ENCODE measurements at regions not wholly inside any gene's neighbourhood (a gene's known extent, or its start where the extent isn't known, plus 50 kb on each side); places are given as distances from the start of the nearest gene placed in this dataset.
"Not testable (repeated sequence)": the region's sequence is repeated elsewhere in the genome, so short reads cannot be mapped to it uniquely, and the experiment has no call there.

- Mint-ChIP-seq H3K27ac (ENCODE audit: unreplicated experiment) (no peak overlapping the region), H3K9me3 (no peaks in the 10 kb centered on the region), H3K27me3 (ENCODE audit: low read depth) (no peaks in the 10 kb centered on the region), H3K4me1 (no peaks in the 10 kb centered on the region), H3K4me3 (no peak overlapping the region), H3K36me3 (ENCODE audit: low read depth) (no peaks in the 10 kb centered on the region)
- TF ChIP-seq CTCF (conservative IDR thresholded peaks at IDR 0.05), result no peak
- no peak for DNase-seq (ENCODE audit: low read depth, low spot score)
Measured at GRCh38 chr21:18023157-18023556, 204.0 kb upstream of the C21orf91 start.

GRCh38 chr21:18007121-18007520 lies 188.0 kb upstream of the C21orf91 start:
- no peak for DNase-seq (ENCODE audit: low read depth, low spot score)
- H3K9me3 Mint-ChIP-seq, result no peaks in the 10 kb centered on the region
- no peaks in the 10 kb centered on the region for H3K36me3 Mint-ChIP-seq (ENCODE audit: low read depth)
- no peak overlapping the region for H3K27ac Mint-ChIP-seq (ENCODE audit: unreplicated experiment)
- no peak overlapping the region for H3K4me3 Mint-ChIP-seq
- H3K27me3 Mint-ChIP-seq (ENCODE audit: low read depth), result no peaks in the 10 kb centered on the region
- no peaks in the 10 kb centered on the region for H3K4me1 Mint-ChIP-seq
- TF ChIP-seq CTCF (conservative IDR thresholded peaks at IDR 0.05), result no peak

- Mint-ChIP-seq H3K27me3 (ENCODE audit: low read depth) (no peaks in the 10 kb centered on the region), H3K4me1 (no peaks in the 10 kb centered on the region), H3K4me3 (no peak overlapping the region), H3K27ac (ENCODE audit: unreplicated experiment) (peak overlapping the region; percentile 47), H3K36me3 (ENCODE audit: low read depth) (no peaks in the 10 kb centered on the region), H3K9me3 (no peaks in the 10 kb centered on the region)
- DNase-seq (ENCODE audit: low read depth, low spot score), result no peak
- no peak for TF ChIP-seq CTCF (conservative IDR thresholded peaks at IDR 0.05)
Measured at GRCh38 chr21:18006691-18007090, 187.5 kb upstream of the C21orf91 start.

GRCh38 chr21:18002393-18002792 lies 183.2 kb upstream of the C21orf91 start:
- DNase-seq (ENCODE audit: low read depth, low spot score), result no peak
- Mint-ChIP-seq H3K4me3 (no peak overlapping the region), H3K9me3 (peaks cover 4% of the 10 kb centered on the region), H3K27me3 (ENCODE audit: low read depth) (no peaks in the 10 kb centered on the region), H3K27ac (ENCODE audit: unreplicated experiment) (no peak overlapping the region), H3K36me3 (ENCODE audit: low read depth) (no peaks in the 10 kb centered on the region), H3K4me1 (no peaks in the 10 kb centered on the region)
- TF ChIP-seq CTCF (conservative IDR thresholded peaks at IDR 0.05), result no peak

- no peak for TF ChIP-seq CTCF (conservative IDR thresholded peaks at IDR 0.05)
- no peaks in the 10 kb centered on the region for H3K27me3 Mint-ChIP-seq (ENCODE audit: low read depth)
- no peaks in the 10 kb centered on the region for H3K36me3 Mint-ChIP-seq (ENCODE audit: low read depth)
- no peak overlapping the region for H3K4me3 Mint-ChIP-seq
- DNase-seq (ENCODE audit: low read depth, low spot score), result no peak
- no peaks in the 10 kb centered on the region for H3K4me1 Mint-ChIP-seq
- peaks cover 10% of the 10 kb centered on the region for H3K9me3 Mint-ChIP-seq
- H3K27ac Mint-ChIP-seq (ENCODE audit: unreplicated experiment), result no peak overlapping the region
Measured at GRCh38 chr21:18000981-18001686, 182.0 kb upstream of the C21orf91 start.

GRCh38 chr21:17998599-17998998 lies 179.4 kb upstream of the C21orf91 start:
- not testable (repeated sequence) for H3K36me3 Mint-ChIP-seq (ENCODE audit: low read depth); H3K4me1 Mint-ChIP-seq; H3K4me3 Mint-ChIP-seq; DNase-seq (ENCODE audit: low read depth, low spot score); H3K27ac Mint-ChIP-seq (ENCODE audit: unreplicated experiment); H3K27me3 Mint-ChIP-seq (ENCODE audit: low read depth)
- H3K9me3 Mint-ChIP-seq, result peaks cover 10% of the 10 kb centered on the region

Measured in neural crest cell (in vitro differentiated cells).